NT2/D1 (cell line): ENCODE measurements at regions not wholly inside any gene's neighbourhood (a gene's known extent, or its start where the extent isn't known, plus 50 kb on each side); places are given as distances from the start of the nearest gene placed in this dataset.

ENCODE experiments used
- DNase-seq: peaks from one replicate; pipeline ENCODE4 v3.0.0-alpha.2; 2011; ENCODE audit warnings: low read depth, low spot score
- H3K27me3 ChIP-seq: 2 replicates; pipeline ENCODE4 v1.6.0; 2011; ENCODE audit warnings: mild to moderate bottlenecking; ENCODE audit not compliant: insufficient read length, insufficient read depth
- H3K36me3 ChIP-seq: 2 replicates; pipeline ENCODE4 v1.6.1; 2011; ENCODE audit warnings: mild to moderate bottlenecking, low read length, mixed read lengths; ENCODE audit not compliant: insufficient read depth, insufficient read length
- H3K4me1 ChIP-seq: 2 replicates; pipeline ENCODE4 v1.5.1; 2011; ENCODE audit not compliant: insufficient read depth, insufficient read length
- H3K4me3 ChIP-seq: 2 replicates; pipeline ENCODE4 v1.5.1; 2011; ENCODE audit warnings: low read depth; ENCODE audit not compliant: insufficient read length
- H3K9ac ChIP-seq: 2 replicates; pipeline ENCODE4 v1.6.0; 2011; ENCODE audit warnings: low read depth; ENCODE audit not compliant: insufficient read length
- H3K9me3 ChIP-seq: 2 replicates; pipeline ENCODE4 v1.5.1; 2011; ENCODE audit warnings: mild to moderate bottlenecking, low read length; ENCODE audit not compliant: insufficient read depth
- SUZ12 ChIP-seq: IDR thresholded peaks from 2 replicates; pipeline ENCODE4 v1.6.1; 2011; ENCODE audit not compliant: insufficient read length, insufficient read depth; ENCODE audit errors: extremely low read depth
- YY1 ChIP-seq: IDR thresholded peaks from 2 replicates; pipeline ENCODE4 v1.6.1; 2011; ENCODE audit not compliant: insufficient read length, insufficient read depth
- ZNF274 ChIP-seq: IDR thresholded peaks from 2 replicates; pipeline ENCODE4 v1.6.1; 2011; ENCODE audit warnings: mild to moderate bottlenecking, low read depth, low read length

DNA sequence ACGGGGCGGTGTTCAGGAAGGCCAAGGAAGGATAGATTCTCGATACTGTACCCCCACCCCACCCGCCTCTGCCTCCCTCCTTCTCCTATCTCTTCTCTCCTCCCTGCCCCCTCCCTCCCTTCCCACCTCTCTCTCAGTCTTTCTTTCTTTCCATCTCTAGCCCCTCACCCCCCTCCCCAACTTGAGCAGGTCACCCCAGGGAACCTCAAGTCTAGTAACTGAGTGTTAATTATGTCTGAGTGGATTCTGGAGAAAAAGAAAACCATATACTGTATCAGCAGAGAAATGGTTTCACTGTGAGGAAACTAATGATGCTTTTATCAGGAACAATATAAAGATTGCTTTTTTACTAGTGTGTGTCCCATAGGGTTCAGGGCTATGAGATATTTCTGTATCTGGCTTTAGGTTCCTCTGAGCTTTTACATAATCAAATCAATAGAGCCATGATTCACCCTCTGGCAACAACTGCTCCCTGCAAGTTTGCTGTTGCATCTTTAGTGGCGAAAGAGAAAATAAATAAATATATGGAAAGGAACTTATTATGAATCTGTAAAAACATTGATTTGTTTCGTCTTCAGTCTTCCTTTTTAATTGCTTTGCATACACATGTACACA, 639.7 kb downstream of the CCDC171 start:
- no peak for DNase-seq
- Histone ChIP-seq H3K9ac (no peak overlapping the region), H3K4me3 (no peak overlapping the region), H3K4me1 (no peaks in the 10 kb centered on the region), H3K9me3 (peaks cover 9% of the 10 kb centered on the region), H3K27me3 (no peaks in the 10 kb centered on the region), H3K36me3 (no peaks in the 10 kb centered on the region)
- TF ChIP-seq ZNF274 (no peak), SUZ12 (no peak), YY1 (no peak)

DNA sequence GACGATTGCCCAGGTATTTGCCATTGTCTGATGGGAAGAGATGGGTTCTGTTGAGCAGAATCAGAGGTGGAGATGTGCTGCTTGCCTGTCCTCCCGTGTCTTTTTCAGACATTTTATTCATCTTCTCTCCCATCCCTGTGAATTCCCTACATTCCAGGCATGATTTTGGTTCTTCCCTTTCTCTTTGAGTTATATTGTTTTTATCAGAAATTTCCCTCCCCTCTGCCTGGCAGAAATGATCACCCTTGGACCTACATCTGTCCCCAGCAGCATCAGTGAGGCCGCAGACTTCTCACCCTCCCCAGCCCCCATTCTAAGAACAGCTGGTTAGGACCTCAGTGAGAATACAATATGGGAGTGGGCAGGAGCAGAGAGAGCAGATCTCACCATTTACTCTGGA, 640.2 kb downstream of the CCDC171 start:
- Histone ChIP-seq H3K9me3 (peaks cover 9% of the 10 kb centered on the region), H3K4me1 (no peaks in the 10 kb centered on the region), H3K27me3 (no peaks in the 10 kb centered on the region), H3K36me3 (no peaks in the 10 kb centered on the region), H3K9ac (no peak overlapping the region), H3K4me3 (no peak overlapping the region)
- TF ChIP-seq SUZ12 (no peak), YY1 (no peak), ZNF274 (no peak)
- no peak for DNase-seq

DNA sequence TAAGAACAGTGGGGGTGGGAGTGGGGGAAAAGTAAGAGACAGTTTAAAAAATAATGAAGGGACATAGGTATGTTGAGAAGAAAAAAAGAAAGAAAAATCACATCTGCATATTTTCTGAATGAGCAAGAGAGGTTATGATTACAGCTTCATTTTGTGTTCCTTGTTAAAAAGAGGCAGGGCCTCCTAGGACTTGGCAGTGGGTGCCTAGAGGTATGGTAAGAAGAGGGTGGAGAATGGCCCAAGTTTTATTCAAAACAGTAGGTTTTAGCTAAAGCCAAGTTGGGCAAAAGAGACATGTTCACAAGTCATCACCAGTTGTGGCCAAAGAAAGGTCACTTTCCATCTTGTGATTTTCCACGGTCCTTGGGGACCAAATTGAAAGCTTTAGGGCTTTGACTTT, 643.4 kb downstream of the CCDC171 start:
- TF ChIP-seq SUZ12 (no peak), YY1 (no peak), ZNF274 (no peak)
- Histone ChIP-seq H3K4me1 (no peaks in the 10 kb centered on the region), H3K4me3 (no peak overlapping the region), H3K27me3 (no peaks in the 10 kb centered on the region), H3K9ac (no peak overlapping the region), H3K9me3 (no peaks in the 10 kb centered on the region), H3K36me3 (no peaks in the 10 kb centered on the region)
- no peak for DNase-seq

DNA sequence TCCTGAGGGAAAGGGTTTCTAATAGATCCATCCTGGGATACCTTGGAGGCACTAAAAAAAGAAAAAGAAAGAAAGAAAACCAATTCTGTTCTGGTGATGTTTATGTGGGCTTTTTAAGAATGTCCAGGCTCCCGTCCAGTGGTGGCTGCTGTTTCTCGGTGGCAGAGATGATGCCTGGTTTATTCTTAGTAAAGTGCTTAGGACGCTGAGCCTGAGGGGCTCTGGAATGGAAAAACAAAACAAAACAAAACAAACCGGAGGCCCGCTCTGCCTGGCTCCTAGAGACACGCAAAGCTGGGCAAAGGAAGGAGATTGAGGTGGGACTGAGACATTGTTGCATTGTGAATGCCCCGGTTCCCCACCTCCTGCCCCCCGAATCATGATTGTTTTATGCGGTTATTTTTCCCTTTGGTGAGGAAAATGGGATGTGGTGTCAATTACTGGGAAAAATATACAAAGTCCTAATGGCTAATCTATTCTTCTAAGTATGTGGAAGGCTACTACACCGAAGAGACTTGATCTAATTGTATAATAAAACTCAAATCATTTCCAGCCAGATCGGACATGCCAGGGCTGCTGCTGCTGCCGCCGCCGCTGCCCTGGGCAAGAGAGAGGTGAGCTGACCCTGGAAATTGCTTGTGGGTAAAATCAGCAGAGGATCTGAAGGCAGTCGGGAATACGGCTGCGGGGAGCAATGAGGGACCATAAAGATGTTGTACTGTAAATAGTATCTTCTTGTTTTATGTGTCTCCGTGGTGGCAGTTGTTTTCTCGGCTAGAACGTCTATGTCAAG, 644.9 kb downstream of the CCDC171 start:
- no peak for DNase-seq
- no peaks in the 10 kb centered on the region for H3K4me1 ChIP-seq
- no peak for TF ChIP-seq YY1
- TF ChIP-seq SUZ12: no peak
- TF ChIP-seq ZNF274: no peak
- H3K27me3 ChIP-seq: no peaks in the 10 kb centered on the region
- no peak overlapping the region for H3K4me3 ChIP-seq
- no peak overlapping the region for H3K9ac ChIP-seq
- H3K9me3 ChIP-seq: no peaks in the 10 kb centered on the region
- no peaks in the 10 kb centered on the region for H3K36me3 ChIP-seq

DNA sequence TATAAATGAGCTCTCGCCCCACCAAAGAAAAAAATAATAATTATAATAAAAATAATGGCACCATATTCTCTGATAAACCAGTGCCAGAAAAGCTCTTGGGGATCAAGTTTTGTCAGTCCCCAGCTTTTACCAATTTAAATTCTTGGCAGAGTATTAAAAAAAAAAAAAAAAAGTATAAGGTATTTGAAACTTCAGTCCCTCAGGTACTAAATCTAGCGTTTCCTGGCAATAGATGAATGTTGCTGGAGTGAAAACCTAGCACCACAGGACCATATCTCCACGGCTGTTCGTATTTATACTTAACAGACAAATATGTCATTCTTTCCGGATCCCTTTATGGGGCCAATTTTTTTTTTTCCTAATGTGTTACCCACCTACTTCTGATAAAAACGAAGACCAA, 646.2 kb downstream of the CCDC171 start:
- Histone ChIP-seq H3K27me3 (no peaks in the 10 kb centered on the region), H3K9me3 (no peaks in the 10 kb centered on the region), H3K9ac (no peak overlapping the region), H3K36me3 (no peaks in the 10 kb centered on the region), H3K4me3 (no peak overlapping the region), H3K4me1 (no peaks in the 10 kb centered on the region)
- DNase-seq: no peak
- TF ChIP-seq SUZ12: no peak
- TF ChIP-seq ZNF274: no peak
- no peak for TF ChIP-seq YY1

DNA sequence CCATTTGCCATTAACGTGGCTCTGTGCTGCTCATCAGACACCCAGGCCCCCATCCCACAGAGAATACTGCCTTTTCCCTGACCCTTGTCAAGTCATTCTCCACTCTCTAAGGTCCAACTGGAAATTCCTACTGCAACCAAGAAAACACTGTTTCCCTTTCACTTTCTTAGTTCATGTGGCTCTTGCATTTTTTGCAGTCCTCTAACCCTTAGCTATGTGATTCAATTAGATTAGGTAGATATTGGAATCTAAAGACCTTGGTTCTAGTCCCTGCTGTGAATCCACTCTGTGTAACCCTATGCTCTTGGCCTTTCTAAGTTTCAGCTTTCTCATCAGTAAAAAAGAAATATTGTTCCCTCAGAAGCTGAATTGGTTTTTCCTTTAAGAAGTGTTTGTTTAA, 649.4 kb downstream of the CCDC171 start:
- no peaks in the 10 kb centered on the region for H3K36me3 ChIP-seq
- no peaks in the 10 kb centered on the region for H3K4me1 ChIP-seq
- TF ChIP-seq YY1 (no peak), SUZ12 (no peak), ZNF274 (no peak)
- no peak for DNase-seq
- H3K27me3 ChIP-seq: no peaks in the 10 kb centered on the region
- no peaks in the 10 kb centered on the region for H3K9me3 ChIP-seq
- H3K9ac ChIP-seq: no peak overlapping the region
- H3K4me3 ChIP-seq: no peak overlapping the region

DNA sequence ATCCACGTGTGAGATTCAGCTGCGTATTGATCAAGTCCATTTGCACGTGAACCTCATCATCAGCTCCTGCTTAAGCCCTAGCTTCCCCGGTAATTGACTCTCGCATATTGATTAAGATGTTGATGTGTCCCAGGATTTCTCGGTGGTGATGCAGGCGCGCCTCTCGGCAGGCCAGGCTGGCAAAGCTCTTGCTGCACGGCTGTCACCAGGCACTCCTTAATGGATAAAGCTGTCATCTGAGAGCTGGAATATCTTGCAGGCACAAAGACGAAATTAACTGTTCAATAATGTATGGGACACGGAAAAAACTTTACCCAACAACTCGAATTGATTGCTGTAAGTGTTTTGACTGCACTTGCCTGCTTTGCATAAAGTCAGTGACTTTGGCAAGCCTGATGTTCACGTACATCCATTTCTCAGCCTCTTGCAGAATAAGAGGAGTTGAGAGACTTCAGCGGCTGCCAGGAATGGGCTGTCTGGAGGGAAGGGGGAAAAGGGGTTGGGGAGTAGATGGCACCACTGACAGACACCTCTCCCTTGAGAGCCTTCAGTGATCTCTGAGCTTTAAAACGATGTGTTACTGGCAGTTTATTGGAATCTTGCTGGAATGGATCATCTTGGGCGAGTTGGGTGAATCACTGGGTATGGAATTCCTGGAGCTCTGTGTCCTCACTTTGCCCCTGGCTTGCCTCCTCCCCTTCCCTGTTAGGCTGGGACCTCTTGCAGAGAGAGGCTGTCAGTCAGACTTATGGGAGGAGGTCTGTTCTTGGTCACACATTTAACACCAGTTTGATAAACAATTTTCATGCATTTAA, 650.3 kb downstream of the CCDC171 start:
- no peaks in the 10 kb centered on the region for H3K27me3 ChIP-seq
- no peak overlapping the region for H3K4me3 ChIP-seq
- H3K9ac ChIP-seq: no peak overlapping the region
- DNase-seq: peak; percentile 54
- no peaks in the 10 kb centered on the region for H3K4me1 ChIP-seq
- no peak for TF ChIP-seq SUZ12
- no peak for TF ChIP-seq YY1
- no peak for TF ChIP-seq ZNF274
- no peaks in the 10 kb centered on the region for H3K9me3 ChIP-seq
- H3K36me3 ChIP-seq: no peaks in the 10 kb centered on the region
